Epidermal melanocyte (primary cell): ENCODE measurements at regions not wholly inside any gene's neighbourhood (a gene's known extent, or its start where the extent isn't known, plus 50 kb on each side); places are given as distances from the start of the nearest gene placed in this dataset.
A peak's percentile ranks its signal among the peaks of the same experiment; 100 is the strongest.

ENCODE experiments used
- DNase-seq: peaks from one replicate; pipeline ENCODE4 v3.0.0; 2011; ENCODE audit warnings: low spot score; ENCODE audit not compliant: insufficient read length

DNA sequence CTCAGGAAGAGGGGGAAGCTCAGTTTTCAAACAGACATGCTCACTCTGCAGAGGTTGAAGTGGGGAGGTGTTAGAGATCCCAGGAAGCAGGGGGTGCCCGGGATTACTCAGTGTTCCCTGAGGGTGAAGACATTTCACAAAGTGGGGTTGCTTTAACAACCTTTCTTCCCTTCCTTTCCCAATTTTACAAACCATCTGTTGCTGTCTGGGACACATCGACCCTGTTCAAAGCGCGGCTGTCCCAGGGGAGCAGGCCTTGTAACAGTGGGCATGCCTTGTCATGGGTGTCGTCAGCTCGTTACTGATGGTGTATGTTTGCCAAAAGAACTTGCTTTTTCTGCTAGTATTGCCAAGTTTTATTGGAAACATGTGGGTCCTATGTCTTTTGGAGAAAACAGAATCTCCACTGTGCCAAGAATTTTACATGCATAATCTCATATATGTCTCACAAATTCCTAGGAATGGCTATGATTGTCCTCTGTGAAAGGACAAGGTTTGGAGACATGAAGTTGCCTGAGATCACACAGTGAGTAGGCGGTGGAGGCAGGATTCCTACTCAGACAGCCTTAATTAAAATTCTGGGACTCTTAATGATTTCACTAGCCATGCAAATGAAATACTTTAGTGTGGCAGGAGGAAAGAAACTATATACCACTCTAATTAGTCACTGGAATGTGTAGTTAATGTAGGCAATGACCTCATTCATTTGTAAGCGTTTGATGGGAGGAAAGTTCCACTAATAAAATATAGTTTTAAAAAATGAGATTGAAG lies 198.9 kb downstream of the NXNL2 start:
- peak; percentile 20 for DNase-seq

DNA sequence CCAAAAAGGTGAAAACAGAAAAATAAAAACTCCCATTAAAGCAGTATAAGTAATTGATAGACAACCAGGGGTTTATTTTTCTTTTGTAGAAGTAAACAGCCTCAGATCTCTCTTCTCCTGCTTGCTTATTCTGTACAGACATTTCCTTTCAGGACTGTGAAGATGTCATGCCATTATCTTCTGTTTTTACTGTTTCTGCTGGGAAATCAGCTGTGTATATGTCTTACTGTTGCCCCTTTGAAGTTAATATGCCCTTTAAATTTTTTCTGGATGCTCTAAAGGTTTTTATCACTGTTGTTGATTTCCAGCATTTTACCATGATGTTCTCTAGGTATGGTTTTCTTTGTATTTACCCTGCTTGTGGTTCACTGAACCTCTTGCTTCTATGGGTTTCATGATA lies 199.5 kb downstream of the NXNL2 start:
- DNase-seq: no peak

DNA sequence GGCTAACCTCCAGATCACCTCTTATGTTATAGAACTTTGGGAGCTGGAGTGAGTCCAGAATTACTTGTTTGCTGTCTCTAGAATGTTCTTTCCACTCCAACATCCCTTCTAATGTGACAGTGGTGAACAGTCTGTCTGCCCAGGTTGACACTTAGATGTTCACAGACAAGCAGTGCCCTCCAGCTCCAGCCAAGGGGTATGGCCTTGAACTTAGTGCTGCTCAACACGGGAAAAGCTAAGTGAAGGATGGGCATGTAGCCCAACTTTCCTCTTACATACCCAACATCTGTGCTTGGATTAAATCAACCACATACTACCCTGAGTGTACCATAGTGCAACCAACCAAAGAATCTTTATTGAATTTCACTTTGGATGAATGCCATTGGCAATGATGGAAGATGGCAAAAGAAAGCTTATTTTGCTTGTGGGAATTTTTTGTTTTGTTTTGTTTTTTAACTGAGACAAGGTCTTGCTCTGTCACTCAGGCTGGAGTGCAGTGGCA lies 201.2 kb downstream of the NXNL2 start:
- no peak for DNase-seq

DNA sequence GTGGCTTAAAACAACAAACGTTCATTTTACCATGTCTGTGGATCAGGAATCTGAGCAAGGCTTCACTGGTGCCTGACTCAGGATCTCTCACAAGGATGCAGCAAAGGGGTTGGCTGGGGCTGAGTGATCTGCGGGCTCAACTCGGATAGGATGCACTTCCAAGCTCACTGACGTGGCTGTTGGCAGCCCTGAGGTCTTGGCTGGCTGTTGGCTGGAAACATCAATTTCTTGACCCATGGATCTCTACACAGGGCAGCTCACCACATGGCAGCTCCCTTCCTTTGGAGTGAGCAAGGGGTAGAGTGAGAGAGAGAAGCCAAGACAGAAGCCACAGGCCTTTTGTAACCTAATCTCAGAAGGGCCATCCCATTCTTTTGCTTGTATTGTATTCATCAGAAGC lies 202.1 kb downstream of the NXNL2 start:
- no peak for DNase-seq

DNA sequence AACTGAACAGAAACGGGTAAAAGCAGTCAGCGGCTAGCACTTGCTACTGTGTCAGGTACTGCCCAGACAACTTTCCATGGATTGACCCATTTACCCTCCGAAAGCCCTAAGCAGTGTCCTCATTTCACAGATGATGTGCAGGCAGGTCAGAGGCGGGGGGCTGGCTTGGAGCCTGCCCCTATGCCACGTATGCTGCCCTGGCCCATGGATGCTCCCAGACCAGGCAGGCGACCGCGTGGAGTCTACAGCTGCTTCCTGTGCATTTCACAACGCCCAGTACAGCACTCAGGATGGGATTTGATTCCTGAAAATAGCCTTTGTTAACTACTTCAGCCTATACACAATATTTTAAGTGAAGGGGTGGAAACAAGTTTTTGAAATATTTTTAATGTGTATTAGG lies 202.9 kb downstream of the NXNL2 start:
- DNase-seq: no peak

DNA sequence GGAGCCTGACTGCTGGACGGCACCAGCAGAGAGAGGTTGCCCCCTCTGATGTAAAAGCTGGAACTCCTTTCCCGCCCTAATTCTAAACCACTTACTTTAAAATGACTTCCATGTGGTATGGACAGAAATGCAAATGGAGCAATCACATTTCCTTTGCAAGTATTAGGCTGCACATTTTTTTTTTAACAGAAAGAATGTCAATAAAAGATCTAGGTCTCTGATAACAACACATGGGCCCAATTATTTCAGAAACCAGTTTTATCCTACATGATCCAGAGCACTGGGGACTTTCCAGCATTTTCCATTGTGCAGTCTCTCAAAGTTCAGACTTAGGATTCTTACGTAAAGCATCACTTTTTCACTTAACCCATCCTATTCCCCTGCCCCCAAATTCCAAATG lies 203.7 kb downstream of the NXNL2 start:
- DNase-seq: no peak

DNA sequence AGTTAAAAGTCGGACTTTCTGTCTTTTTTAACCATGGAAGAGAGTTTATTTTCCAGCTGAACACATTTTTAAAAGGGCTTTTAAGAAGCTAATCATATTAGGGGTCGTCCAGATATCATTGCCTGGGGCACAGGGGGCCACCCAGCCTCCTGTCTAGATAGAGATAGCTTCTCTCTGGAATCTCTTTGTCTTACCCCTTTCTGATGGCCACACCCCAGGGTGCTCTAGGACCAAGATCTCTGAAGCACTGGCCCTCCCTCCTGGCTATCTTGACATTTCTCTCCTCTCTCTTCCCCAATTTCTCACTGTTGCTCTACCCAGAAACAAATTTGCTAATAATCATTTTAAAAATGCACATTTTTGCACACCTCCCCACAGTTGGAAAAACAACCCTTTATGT lies 204.4 kb downstream of the NXNL2 start:
- no peak for DNase-seq

DNA sequence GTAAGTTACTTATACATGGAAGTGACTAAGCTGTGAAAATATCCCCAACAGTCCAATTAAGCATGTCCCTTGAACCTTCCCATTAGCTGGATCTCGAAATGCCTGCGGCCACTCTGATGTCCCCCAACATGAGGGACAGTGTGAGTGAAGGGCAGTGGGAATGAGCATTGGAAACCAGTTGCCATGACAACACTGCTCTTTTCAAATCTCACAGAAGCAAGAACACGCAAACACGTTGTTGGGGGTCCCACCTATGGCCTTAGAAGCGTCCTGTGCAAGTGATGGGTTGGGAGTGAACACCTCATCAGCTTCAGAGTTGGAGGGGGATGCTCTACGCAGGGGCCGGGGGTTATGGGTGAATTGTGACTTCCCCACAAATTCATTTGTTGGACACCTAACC lies 205.9 kb downstream of the NXNL2 start:
- DNase-seq: no peak

DNA sequence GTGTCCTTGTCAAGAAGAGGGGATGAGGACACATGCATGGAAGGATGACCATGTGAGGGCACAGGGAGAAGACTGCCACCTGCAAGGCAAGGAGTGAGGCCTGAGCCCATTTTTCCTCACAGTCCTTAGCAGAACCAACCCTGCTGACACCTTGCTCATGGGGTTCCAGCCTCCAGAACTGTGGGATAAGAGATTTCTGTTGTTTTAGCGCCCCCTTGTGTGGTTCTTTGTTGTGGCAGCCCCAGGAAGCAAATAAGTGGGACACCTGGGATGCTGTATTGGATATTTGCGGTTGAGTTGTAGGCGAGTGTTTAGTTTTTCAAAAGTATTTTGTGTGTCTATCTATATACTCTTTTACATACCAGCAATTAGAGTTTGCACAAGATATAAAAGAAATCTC lies 206.4 kb downstream of the NXNL2 start:
- no peak for DNase-seq

DNA sequence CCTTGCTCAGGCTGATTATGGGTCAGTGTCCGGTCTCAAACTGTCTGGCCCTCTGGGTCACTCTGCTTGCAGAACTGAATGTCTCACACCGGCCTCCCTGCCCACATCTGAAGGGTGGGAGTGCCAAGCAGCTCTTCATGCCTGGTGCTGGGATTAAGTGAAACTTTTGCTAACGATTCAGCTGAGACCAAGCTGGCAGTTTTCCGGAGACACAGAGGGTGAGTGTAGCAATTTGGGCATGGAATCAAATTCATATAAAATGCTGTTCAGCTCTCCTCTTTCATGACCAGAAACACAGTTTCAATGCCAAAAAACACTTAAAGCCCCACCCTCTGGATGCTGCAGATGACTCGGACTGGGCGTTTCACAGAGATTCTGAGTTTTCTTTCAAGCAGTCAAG lies 207.5 kb downstream of the NXNL2 start:
- DNase-seq: peak; percentile 50

DNA sequence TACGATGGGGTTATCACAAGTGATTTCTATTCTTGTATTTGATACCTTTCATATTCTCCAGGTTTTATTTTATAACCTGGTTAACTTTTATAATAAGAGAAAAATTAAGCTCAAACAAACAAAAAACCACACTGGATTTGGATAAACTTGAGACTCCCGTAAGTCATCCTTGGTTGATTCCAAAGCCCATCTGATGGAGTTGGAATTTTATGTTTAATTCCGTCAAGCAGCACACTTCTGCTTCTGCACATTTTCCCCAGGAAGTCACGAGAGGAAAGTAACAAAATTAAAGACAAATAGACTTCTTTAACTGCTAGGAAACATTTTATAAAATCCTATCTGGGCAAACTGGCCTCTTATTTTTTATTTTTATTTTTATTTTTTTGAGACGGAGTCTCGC lies 207.9 kb downstream of the NXNL2 start:
- no peak for DNase-seq

DNA sequence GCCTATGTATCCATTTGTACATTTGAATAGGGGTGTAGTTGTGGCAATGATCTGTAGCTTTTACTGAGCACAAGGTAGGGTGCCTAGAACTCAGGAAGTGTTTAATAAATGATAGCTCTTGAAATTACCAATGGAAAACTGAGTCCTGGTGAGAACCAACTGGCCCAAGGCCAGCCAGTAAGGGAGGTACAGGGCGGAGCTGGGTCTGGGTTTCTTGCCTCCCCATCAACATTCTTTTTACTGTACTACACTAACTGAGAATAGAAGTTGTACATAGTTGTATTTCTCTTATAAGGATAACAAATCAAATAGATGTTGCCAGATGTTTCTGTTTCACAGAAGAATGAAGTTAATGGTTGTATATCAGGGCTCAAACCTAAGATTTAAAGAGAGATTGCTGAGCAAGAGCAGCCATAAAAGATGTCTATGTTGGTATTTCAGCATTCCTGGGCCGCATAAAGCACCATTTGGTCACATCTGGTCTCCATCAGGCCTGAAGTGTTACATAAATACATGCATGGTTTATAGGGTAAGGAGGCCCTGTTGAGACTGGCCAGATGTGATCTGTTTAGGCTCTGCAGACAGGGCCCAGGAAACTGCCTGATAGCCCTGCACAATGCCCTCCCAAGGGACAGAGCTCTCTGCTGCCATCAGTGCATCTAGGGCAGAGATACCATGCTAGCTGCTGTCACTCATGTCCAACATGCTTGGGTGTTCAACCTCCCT lies 210.5 kb downstream of the NXNL2 start:
- DNase-seq: peak; percentile 36

DNA sequence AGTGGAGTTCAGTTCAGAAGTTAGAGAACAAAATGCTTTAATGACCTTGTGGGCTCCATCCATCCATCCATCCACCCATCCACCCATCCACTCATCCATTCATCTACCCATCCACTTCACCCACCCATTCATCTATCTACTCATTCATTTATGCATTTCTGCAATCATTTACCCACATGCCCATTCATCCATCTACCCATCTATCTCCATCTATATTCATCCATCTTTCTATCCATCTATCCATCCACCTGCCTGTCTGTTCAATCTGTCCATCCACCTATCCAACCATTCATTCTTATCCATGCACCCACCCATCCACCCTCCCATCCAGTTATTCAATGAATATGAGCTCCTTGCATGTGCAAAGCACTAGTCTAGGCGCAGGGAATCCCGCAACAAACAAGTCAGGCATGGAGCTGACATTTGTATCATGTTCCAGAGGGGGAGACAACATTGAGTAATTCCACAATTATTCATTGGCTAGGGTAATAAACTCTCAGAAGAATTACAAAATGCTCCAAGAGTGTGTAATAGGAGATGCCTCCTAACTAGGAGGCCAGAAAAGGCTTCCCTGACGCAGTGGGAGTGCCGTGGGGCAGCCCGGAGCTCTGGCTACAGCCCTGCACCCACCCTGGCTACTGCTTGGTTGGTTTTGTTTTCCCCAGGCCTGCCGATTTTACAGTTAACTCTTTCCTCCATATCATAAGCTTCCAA lies 211.2 kb downstream of the NXNL2 start:
- DNase-seq: peak; percentile 22

DNA sequence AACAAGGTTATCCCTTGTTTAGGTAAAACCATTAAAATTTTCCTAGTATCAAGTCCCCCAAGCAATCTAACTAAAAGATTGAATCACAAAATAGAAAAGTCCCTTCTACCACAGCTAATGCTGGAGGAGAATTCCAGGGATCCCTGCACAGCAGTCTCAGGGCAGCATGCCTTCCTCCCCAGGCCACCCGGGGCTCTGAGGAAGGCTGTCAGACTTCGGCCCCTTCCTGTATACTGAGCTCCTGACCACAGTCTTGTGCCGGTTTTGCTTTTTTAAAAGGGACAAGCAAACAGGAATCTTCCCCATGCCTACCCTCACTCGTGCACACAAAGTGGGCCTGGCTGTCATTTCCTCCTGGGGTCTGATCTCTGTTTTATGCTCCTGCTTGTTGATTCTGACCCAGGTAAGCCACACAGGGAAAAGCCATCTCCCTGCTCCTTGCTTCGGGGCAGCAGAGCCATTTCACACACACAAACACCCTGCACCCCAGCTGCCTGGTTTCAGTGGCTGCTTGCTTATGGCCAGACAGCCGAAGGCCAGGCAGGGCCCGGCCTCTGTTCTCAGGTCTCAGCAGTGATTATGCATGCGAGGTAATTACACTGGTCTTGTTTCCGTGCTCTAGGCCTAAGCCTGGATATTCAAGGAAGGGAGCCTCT lies 211.9 kb downstream of the NXNL2 start:
- DNase-seq: no peak

DNA sequence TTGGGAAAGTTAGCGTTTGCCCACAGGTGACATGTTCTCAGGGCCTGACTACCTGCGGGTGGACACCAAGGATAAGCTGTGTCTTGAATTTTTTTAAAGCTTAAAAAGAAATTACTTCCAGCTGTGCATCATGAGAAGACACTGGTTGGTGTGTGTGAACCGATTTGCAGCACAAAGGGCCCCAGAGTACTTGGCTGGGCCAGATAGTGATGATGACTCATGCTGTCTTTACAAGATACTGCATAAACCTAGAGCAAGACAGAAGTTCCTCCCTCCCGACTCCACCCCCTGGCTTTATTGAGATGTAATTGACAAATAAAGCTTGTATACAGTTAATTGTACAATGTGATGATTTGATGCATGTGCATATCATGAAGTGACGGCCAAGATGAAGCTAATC lies 212.8 kb downstream of the NXNL2 start:
- DNase-seq: no peak

DNA sequence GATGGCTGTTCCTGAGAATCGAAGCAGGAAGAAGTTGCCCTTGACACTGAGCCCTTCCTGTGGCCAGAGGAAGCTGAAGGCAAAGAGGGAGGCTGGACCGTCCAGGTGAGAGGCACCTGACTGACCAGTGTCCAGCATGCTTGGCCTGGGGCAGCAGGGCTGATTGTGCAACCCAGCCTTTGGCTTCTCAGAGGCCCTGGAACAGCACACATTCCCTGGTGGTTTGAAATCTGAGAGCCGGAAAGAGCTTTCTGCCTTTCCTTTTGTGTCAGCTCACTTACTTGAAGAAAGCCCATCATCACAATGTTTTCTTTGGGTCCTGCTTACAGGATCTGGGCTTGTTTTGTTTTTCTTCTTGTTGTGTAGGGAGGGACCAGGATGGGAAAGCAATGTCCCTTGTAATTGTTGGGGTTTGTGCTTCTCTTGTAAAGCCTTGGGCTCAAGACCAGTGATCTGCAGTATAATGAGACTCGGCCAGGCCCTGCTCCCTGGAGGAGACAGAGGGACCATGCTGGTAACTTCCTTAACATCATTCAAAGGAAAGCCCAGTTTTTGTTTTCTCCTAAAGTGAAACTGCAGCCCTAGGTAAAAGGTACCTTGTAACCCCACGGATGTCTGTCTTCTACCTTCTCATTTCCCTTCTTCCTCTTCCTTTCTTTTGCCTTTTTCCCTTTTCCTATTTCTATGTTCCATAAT lies 213.7 kb downstream of the NXNL2 start:
- no peak for DNase-seq

DNA sequence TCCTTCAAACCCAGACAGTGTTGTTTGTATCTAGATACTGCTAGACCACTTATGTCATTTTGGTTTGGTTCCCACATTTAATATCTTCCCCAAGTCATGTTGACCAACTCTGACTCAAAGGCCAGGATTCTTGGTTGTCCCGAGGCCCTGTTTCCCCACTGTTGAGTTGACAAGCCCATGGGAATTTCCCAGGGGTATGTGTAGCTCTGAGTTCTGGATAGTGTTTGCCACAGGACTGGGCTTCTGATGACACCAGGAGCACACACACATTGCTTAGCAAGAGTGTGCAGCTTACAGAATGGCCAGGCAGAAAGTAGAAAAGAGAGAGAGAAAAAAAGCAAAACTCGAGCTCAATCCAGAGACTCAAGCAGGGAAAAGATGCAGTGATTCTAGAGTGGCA lies 214.4 kb downstream of the NXNL2 start:
- DNase-seq: no peak

DNA sequence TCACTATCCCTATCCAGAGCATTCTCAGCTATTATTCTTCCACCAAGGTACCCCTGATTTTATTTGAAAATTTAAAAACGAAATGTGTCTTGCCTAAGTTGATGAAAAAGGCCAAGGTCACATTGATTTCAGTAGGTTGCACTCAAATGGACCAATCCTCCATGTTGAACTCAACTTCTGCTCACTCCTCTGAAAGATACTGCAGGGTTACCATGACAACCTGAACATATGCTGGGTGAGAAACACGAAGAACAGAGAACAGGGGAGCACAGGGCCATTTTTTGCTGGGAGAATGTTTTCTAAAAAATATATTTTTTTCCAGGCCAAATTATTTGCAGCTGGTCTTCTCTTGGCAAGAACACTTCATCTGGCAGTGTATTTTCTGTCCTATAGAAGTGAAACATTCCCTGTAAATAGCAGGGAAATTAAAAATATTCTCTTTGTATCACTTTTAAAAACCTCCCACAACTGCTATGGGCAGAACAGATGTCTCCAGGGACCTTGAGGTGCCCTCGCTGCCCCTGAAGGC lies 215.9 kb downstream of the NXNL2 start:
- DNase-seq: no peak

DNA sequence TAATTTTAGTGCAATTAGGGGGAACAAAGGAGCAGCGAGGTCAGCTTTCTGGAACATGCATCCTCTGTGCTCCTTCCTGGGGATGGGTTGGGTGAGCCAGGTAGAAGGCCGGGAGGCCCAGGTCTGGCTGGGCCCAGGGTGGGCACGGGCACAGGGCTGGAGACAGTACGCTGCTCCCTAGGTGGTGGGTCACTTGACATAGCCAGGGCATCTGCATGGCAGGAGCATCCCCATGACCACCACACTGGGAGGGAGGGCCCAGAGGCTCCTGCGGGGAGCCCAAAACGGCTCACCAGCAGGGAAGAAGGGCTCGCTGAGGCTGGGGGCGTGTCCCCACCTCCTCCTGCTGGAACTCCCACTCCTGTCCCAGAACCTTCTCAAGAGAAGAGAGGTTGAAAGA lies 216.8 kb downstream of the NXNL2 start:
- no peak for DNase-seq

DNA sequence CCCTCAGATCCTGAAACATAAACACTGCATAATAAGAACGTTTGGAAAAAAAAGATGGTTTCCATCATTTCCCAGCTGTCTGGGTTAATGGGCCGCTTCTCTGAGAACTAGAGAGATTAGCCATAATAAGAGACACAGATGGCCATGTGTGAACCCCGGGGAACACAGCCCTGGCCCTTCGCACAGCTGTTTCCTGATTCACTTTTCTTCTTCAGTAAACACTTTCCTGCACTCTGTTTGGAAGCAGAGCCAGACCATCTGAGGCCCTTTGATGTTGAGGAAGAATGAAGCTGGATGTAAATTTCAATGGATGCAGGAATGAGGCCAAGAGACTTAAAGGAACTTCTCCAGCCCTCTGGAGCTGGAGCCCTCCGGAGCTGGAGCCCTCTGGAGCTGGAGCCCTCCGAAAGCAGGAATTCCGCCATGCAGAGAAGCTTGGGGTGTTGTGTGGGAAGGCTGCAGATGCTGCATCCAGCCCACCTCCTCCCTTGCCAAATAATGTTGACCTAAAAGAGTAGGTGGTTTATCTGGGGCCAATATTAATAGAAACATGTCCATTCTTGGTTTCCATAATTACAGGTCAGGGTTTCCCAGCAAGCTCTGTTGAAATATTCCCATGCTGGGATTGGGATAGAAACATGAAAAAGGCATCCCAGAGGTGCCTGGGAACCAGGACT lies 218.9 kb downstream of the NXNL2 start:
- no peak for DNase-seq
